Effector CD4-positive, alpha-beta T cell (primary cell): ENCODE measurements at regions not wholly inside any gene's neighbourhood (a gene's known extent, or its start where the extent isn't known, plus 50 kb on each side); places are given as distances from the start of the nearest gene placed in this dataset.
"Not testable (repeated sequence)": the region's sequence is repeated elsewhere in the genome, so short reads cannot be mapped to it uniquely, and the experiment has no call there.

Experiments used
- DNase-seq: peaks from one replicate; pipeline ENCODE4 v3.0.0-alpha.2; 2020

DNA sequence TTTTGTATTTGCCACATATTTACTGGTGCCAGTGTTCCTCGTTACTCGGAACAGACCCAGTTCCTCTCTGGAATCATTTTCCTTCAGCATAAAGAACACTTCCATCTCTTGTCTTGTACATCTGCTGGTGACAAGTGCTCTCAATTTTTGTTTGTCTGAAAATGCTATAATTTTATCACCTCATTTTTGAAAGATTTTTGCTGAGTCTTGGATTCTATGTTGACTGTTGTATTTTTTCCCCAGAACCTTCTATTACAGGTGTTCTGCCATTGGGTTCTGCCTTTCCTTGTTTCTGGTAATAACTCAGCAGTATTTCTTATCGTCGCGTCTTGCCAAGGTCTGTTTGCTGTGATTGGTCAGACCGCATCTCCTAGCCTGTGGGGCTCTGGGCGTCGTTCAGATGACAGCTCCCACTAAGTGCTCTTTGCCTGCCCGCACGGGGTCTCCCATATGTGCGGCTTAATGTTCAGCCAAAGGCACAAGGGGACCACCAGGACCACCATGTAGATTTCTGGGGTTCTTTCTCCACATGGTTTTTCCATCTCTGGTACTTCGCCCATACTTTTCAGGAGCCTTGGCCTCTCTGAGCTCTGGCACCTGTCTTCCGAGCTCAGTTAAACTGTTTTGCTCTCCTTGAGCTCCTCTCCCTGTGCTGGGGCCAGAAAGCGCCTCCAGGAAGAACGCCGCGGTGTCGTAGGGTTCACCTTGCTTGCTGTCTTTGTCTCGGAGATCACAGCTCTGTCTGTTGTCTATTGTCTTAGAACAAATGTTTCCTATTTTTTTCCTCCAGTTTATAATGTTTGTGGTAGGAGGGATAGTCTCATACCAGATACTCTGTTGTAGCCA is 80.0 kb downstream of the METRNL start:
- DNase-seq = no peak

DNA sequence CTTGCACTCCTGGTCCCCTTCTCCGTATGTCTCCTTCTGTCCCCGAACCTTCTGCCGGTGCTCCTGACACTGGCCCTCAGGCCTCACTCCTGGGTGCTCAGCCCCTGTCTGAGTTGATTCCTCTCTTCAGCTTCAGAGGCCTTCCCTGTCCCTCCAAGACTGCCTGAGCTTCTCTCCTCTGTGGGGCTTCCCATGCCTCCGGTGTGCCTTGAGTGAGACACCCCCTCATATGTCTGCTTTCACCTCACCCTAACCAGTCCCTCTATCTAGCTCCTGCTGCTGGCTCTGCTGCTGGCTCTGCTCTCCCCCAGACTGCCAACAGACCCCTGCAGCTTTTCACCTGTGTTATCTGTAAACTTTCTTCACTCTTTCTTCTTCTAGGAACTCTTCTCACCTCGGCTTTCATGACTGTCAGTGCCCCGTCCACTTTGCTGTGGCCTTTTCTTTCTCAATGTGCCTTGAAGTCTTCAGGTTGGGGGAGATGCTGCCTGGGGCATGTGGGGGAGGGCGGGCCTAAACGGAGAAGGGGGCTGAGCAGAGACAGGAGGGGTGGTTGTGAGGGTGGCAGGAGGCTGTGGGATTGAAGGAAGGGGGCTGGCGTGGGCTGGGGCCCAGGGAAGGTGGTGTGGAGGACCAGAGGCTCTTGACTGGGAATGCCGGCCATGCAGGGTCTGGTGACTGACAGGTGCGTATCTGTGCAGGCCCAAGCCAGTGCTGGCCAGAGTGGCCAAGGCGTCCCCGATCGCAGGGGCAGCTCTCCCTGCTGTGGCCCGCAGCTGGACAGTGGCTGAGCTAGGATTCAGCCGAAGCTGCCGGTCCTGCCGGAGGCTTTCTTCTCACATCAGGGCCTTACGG is 81.3 kb downstream of the METRNL start:
- no peak for DNase-seq

DNA sequence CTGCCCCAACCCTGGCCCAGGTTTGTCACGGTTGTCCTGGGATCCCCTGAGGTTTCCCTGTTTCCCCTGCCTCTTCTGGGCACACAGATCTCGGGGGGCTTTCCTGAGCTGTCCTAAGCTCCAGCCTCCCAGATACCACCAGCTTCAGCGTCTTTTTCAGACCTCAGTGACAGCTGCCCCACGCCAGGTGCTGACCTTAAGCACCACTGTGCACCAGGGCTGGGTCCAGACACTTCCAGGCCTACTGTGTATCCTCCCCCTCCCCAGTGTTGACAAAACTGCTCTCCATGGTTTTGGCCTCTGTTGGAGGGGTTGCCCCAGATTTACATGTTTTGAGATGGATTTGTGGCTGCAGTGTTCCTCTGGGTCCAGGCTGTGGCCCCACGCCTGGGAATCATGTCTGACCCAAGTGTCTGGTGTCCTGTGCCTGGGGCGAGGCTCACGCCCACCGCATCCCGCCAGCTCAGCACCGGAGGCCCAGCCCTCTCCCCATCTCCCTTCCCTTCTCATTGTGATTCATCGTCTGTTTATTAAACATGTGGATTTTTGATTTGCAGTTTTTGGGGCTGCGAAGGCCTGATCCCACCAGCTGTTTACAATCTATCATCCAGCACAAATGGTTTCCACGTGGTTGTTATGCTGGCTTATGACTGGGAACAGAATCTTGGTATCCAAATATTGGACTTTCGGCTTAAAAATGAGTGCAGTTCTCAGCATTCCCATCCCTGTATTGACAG is 82.1 kb downstream of the METRNL start:
- no peak for DNase-seq

DNA sequence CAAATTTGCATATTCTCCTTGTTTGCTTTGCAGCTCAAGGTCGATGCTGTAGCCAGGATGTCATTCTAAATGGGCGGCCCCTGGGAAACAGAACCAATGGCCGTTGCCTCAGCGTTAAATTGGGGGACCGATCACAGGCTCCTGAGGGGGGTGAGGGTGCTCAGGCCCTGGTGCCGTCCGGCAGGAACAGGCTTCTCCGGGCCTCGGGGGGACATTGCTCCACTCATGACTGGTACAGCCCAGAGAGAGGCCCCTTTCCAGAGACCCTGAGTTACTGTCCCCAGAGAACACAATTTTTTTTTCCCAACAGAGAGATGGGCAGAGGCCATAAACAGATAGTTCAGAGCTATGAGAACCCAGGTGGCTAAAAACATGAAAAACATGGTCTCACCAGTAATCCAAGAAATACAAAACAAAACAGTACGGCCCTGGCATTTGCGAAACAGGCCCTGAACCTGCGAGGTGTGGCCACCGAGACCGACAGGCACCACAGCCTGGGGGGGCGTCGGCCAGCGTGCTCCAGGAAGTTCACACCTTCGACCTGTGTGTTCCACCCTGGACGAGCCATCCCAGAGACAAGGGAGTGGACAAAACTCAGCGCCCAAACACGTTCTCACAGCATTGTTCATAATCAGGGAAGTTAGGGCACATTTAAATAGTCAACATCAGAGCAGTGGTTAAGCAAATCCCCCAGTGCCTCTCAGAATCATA is 82.8 kb downstream of the METRNL start:
- no peak for DNase-seq

DNA sequence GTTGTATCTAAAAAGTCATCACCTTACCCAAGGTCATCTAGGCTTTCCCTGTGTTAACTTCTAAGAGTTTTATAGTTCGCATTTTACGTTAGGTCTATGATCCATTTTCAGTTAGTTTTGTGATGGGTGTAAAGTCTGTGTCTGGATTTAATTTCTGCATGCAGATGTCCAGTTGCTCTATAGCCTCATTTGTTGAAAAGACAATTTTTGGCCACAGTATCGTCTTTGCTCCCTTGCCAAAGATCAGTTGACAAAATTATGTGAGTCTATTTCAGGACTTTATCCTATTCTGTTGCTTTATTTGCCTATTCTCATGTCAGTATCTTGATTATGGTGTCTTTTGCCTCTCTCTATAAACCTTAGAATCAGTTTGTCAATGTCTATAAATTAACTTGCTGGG is 85.1 kb downstream of the METRNL start:
- DNase-seq = no peak

DNA sequence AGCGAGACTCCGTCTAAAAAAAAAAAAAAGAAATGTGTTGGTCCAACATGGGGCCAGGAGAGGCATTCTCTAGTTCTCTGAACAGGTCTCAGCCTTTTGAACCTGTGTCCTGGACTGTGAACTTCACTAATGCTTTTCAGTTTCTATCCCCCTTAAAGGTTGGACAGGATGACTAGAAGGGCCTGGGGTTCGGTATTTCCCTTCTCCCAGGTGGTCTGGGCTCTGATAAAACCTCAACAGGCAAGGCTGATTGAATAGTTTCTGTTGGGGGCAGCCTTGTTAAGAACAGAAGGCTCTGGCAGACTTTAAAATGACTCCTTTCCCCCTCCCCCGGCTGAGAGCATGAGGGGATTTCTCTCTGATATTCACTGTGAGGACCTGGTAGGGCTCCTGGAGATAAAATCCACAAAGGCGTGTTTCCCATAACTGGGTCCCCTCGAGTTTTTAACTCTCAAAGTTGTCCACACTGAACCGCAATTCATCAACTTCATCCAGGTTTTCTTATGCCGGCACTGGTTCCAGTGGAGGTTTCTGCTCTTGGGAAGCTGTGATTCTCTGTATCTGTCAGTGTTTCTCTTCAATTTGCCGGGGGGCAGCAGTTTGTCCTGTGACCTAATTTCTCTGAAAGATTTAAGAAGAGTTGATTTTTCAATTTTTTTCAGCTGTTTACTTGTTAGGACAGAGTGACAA is 91.3 kb downstream of the METRNL start:
- no peak for DNase-seq

DNA sequence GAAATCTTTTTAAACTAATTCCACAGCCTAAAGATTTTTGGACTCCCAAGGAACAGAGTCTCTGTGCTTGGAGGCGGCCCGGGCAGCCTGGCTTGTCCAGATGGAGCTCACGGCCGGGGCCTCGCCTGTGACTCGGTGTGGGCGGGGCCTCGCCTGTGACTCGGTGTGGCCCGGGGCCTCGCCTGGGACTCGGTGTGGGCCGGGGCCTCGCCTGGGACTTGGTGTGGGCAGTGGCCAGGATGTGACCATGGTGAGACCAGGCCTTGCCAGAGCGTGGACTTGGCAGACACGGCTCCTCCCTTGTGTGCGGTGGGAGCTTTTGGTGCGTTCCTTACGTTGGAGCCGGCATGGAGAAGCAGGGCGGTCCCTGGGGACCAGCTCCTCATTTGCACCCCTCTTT is 92.3 kb downstream of the METRNL start:
- no peak for DNase-seq

DNA sequence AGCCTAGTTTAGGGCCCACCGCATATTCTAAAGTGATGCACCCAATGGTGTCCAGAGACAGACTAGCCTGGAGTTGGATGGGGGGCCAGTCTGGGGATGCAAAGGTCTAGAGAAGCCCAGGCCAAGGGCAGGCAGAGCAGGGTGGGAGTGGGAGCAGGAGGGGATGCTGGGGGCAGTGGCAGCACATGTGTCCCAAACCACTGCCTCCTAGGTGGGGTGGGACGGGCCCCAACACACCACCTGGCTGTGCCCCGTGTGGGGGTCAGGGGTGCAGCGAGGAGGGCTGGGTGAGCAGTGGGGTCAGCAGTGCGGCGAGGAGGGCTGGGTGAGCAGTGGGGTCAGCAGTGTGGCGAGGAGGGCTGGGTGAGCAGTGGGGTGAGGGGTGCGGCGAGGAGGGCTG is 92.7 kb downstream of the METRNL start:
- not testable (repeated sequence) for DNase-seq

DNA sequence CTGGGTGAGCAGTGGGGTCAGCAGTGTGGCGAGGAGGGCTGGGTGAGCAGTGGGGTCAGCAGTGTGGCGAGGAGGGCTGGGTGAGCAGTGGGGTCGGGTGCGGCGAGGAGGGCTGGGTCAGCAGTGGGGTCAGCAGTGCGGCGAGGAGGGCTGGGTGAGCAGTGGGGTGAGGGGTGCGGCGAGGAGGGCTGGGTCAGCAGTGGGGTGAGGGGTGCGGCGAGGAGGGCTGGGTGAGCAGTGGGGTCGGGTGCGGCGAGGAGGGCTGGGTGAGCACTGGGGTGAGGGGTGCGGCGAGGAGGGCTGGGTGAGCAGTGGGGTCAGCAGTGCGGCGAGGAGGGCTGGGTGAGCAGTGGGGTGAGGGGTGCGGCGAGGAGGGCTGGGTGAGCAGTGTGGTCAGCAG is 93.2 kb downstream of the METRNL start:
- not testable (repeated sequence) for DNase-seq

DNA sequence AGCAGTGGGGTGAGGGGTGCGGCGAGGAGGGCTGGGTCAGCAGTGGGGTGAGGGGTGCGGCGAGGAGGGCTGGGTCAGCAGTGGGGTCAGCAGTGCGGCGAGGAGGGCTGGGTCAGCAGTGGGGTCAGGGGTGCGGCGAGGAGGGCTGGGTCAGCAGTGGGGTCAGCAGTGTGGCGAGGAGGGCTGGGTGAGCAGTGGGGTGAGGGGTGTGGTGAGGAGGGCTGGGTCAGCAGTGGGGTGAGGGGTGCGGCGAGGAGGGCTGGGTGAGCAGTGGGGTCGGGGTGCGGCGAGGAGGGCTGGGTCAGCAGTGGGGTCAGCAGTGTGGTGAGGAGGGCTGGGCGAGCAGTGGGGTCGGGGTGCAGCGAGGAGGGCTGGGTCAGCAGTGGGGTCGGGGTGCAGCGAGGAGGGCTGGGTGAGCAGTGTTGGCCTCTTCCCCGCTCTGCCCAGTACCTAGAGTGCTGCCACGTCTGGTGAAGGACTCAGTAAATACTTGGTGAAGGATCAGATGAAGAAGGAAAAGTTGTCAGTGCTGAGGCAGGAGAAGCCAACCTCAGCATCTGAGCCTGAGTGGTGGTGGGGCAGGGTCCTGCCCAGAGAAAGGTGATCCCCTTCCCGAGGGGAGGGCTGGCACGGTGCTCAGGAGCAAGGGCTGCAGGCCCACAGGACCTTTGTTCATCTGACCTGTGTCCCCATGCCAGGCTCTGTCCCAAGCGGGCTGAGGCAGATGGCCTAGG is 93.9 kb downstream of the METRNL start:
- not testable (repeated sequence) for DNase-seq

DNA sequence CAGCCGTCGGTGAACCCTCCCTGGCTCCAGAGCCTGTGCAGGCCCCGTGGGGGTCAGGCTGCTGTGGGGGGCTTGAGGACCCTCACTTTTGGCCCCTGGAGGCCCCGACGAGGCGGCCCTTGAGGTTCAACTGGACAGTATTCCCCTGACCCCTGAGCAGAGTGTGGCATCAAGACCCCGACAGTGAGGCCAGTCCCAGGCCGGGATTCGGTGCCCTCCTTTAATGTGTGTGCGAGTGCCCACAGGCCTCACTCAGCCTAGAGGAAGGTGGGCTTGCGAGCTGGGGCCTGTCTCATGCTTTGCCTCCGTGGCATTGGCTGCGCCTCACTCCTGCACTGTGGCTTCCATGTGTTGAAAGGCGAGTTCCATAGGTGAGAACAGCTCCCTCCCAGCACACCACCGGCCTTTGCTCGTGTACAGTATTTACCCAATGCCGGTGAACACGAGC is 94.5 kb downstream of the METRNL start:
- DNase-seq = no peak

DNA sequence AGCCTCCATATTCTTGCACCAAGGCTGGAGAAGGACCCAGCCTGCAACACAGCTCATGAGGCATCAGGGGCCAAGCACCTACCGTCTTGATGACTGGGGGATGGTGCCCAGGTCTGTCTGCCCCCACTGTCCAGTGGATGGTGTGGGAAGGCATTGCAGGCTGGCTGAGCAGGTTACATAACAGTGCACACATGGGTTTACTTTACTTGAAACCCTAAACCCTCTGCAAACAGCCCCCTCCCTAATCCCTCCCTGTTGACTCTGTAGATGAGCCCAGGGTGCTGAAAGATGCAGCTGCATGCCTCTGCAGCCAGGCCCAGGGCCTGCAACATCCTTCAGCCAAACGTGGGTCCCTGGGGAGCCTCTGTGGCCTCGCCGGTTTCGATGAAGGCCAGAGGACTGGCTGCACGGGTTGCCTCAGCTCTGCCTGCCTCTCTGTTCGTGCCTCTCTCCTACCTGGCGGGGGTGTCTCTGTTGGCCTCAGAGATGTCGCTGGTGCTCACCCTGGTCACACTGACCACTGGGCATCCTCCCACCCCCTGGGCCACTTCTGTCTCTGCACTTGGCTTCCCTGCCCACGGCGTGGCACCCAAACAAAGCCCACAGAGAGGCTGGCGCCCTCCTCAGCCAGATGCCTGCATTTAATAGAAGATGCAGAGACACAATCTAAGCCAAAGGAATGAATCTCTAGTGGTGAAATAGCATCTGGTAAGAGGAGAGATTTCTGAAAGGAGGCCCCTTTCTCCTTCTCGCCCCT is 95.1 kb downstream of the METRNL start:
- DNase-seq = no peak

DNA sequence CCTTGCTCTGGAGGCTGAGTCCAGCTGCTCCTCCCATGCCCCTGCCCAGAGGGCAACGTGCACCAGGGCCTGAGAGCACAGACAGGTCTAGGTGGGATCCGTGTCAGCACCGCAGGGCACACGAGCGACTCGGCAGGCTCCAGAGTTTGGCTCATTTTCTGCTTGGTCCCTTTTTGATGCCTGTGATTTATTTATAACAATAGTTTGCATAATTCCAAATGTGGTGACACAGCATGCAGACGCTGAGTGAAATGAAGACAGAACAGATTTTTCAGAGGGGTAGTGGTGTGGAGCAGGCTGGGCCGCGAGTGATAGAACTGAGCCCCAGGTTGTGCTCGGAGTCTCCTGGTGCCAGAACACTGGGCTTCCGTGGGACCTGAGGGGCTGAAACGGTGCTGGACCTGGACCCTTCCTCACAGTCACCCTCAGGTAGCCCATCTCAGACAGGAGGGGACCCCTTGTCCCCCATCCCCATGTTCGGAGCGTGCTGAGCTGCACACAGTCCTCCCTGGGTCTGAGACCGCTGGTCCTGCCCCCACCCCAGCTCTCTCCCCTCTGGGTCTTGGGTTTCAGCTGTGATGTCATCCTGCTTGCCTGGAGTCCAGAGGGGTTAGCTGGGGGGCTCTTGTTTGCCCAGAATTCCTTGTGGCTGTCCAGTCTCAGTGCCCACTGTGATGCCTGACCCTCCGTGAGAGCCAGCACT is 95.9 kb downstream of the METRNL start:
- no peak for DNase-seq

DNA sequence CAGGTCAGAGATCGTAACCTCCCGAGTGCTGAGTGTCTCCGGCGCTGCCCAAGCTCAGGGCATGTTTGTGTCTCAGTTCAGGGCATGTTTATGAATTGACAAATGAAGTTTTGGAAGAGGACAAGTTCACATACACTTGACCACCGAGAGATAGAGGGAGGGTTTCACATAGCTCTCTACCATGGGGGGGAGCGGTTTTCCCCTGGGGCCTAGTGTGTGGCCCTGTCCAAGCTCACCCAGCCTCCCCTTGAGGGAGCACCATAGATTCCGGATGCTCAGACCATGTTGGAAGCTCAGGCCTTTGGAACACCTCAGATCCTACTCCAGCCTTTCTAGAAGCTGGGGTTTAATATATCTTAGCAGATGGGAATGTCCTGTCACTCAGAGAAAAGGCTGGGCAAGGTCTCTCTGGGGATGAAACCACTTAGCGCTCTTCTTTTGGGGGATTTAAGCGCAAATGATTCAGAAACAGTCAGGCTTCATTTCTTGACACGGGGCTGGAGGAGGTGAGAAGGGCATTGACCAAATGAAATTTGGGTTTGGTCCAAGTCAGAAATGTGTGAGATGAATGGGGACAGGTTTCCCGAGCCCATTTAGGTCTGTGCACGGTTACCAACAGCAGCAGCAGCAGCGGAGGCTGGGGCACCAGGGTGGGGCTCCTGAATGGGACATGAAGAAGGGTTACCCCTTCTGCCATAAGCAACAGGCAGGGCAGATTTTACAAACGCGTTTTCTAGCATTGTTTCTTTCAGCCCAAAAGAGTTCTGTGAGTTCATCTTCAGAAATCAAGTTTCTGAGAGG is 96.6 kb downstream of the METRNL start:
- DNase-seq = no peak

DNA sequence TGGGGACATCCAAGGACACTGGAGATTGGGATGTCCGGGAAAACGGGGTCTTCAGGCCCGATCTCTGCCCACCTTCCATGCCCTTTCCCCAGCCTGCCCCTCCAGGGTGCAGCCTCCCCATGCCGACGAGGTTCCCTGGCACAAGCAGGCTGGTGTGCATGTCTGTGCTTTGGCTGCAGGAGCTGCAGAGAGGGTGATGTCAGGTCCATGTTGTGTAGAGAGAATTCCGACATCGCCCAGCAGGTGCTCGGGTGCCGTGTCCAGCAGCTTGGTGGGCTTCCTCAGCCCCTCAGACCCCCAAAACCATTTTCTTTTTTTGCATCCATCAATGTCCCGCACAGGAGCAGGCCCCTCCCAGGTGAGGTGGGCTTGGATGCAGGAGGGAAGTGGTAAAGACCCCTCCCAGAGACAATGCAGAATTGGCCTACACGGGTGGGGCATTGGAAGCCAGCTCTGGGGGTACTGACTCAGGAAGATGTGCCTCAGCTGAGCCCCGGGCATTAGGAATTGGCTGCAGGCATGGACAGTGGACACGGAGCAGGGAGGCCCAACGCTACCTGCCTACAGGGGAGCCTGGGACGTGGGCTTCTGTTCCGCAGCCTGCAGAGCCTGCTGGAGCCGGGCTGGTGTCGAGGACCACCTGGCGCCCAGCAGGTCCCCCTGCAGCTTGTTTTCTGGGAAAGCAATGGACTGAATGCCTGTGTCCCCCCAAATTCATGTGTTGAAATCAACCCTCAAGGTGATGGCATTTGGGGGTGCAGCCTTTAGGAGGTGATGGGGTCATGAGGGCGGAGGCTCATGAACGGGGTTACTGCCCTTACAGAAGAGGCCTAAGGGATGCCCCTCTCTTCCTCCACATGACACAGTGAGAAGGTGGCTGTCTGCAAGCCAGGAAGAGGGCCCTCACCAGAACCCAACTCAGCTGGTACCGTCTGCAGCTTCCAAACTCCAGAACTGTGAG is 97.5 kb downstream of the METRNL start:
- no peak for DNase-seq

DNA sequence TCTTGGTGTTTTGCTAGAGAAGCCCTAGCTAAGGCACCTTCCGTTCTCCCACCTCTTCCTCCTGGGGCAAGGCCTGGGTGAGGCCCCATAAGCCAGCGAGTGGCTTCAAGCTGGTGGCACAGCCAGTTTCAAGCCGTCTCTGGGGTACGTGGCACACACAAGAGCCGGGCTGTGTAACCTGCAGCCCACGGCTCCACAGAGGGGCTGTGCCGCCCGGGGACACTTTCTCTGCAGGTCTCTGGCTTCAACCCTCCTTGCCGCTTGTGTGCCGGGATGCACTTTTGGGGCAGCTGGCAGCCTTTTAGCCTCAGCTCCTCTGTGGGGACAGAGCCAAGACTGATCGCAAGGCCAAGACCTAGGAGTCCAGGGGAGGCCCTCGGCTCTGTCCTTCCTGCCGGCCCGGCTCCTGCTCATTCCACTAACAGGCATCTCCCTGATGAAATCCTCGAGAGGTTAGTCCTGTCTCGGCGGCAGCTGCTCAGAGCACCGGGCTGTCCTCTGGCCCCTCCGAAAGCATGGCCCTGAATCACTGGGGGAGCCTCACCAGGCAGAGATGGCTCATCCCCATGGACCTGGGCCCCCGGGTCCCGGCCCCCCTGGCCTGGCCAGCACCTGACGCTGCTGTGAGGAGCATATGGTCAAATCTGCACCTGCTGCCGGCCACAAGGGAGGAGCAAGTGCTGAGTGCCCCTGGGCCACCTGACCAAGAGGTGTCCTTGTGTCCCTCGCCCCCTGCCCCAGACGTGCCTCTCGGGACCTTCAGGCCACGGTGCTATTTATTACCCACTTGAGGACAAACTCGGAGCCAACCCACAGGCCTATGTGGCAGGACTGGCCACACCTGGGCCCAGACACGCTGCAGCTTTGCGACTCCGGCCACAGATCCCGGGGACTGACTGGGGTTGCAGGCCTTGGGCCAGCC is 98.5 kb downstream of the METRNL start:
- DNase-seq = no peak
